Chondrocyte (in vitro differentiated cells): ENCODE measurements at regions not wholly inside any gene's neighbourhood (a gene's known extent, or its start where the extent isn't known, plus 50 kb on each side); places are given as distances from the start of the nearest gene placed in this dataset.
"Not testable (repeated sequence)": the region's sequence is repeated elsewhere in the genome, so short reads cannot be mapped to it uniquely, and the experiment has no call there.

ENCODE experiments used
- DNase-seq: peaks from one replicate; pipeline ENCODE4 v3.0.0; 2021; ENCODE audit warnings: mixed read lengths, low spot score
- H3K27ac Mint-ChIP-seq: one replicate; pipeline ENCODE4 v1.8.0; 2021; ENCODE audit warnings: mild to moderate bottlenecking, moderate library complexity, mixed read lengths; ENCODE audit not compliant: unreplicated experiment
- H3K27me3 Mint-ChIP-seq: 2 replicates; pipeline ENCODE4 v1.8.0; 2021; ENCODE audit warnings: low read depth, mixed read lengths
- H3K36me3 Mint-ChIP-seq: 2 replicates; pipeline ENCODE4 v1.8.0; 2021; ENCODE audit warnings: low read depth, mixed read lengths
- H3K4me1 Mint-ChIP-seq: 2 replicates; pipeline ENCODE4 v1.8.0; 2021; ENCODE audit warnings: low read depth, mild to moderate bottlenecking, mixed read lengths
- H3K4me3 Mint-ChIP-seq: one replicate; pipeline ENCODE4 v1.8.0; 2021; ENCODE audit warnings: mild to moderate bottlenecking, moderate library complexity, mixed read lengths; ENCODE audit not compliant: unreplicated experiment
- H3K9me3 Mint-ChIP-seq: 2 replicates; pipeline ENCODE4 v1.8.0; 2021; ENCODE audit warnings: low read depth, mixed read lengths
- CTCF ChIP-seq: fragments of 200-600 bp; sonication (generic); IDR thresholded peaks from 2 replicates; pipeline ENCODE4 v1.5.0; 2021; ENCODE audit warnings: antibody characterized with exemption, mild to moderate bottlenecking, moderate library complexity

GRCh38 chr10:22467393-22467792, 122.1 kb downstream of the SPAG6 start:
- not testable (repeated sequence) for H3K9me3 Mint-ChIP-seq, DNase-seq, H3K27me3 Mint-ChIP-seq, H3K27ac Mint-ChIP-seq, H3K4me3 Mint-ChIP-seq, H3K36me3 Mint-ChIP-seq
- peaks cover 20% of the 10 kb centered on the region for H3K4me1 Mint-ChIP-seq

- Mint-ChIP-seq H3K27ac (no peak overlapping the region), H3K4me1 (peaks cover 16% of the 10 kb centered on the region), H3K9me3 (no peaks in the 10 kb centered on the region), H3K4me3 (no peak overlapping the region), H3K36me3 (no peaks in the 10 kb centered on the region), H3K27me3 (peaks cover 8% of the 10 kb centered on the region)
- no peak for DNase-seq
- no peak for TF ChIP-seq CTCF
These were observed 123.4 kb downstream of the SPAG6 start for GRCh38 chr10:22468570-22469320.

GRCh38 chr10:22473044-22473443, 127.7 kb downstream of the SPAG6 start:
- DNase-seq = no peak
- Mint-ChIP-seq H3K27me3 (peaks cover 18% of the 10 kb centered on the region), H3K4me3 (no peak overlapping the region), H3K27ac (no peak overlapping the region), H3K4me1 (peaks cover 12% of the 10 kb centered on the region), H3K9me3 (no peaks in the 10 kb centered on the region), H3K36me3 (no peaks in the 10 kb centered on the region)
- TF ChIP-seq CTCF = no peak

GRCh38 chr10:22473459-22473858, 128.2 kb downstream of the SPAG6 start:
- H3K27ac Mint-ChIP-seq = no peak overlapping the region
- no peak for TF ChIP-seq CTCF
- peaks cover 12% of the 10 kb centered on the region for H3K4me1 Mint-ChIP-seq
- DNase-seq = no peak
- no peaks in the 10 kb centered on the region for H3K9me3 Mint-ChIP-seq
- H3K36me3 Mint-ChIP-seq = no peaks in the 10 kb centered on the region
- peaks cover 18% of the 10 kb centered on the region for H3K27me3 Mint-ChIP-seq
- H3K4me3 Mint-ChIP-seq = no peak overlapping the region

GRCh38 chr10:22475651-22476600, 130.6 kb downstream of the SPAG6 start:
- Mint-ChIP-seq H3K4me3 (peak overlapping the region; percentile 87), H3K9me3 (no peaks in the 10 kb centered on the region), H3K27me3 (peaks cover 18% of the 10 kb centered on the region), H3K36me3 (no peaks in the 10 kb centered on the region), H3K4me1 (peaks cover 18% of the 10 kb centered on the region), H3K27ac (peak overlapping the region; percentile 71)
- DNase-seq = no peak
- no peak for TF ChIP-seq CTCF
